ENCODE measurements at regions not wholly inside any gene's neighbourhood (a gene's known extent, or its start where the extent isn't known, plus 50 kb on each side); places are given as distances from the start of the nearest gene placed in this dataset.

DNA sequence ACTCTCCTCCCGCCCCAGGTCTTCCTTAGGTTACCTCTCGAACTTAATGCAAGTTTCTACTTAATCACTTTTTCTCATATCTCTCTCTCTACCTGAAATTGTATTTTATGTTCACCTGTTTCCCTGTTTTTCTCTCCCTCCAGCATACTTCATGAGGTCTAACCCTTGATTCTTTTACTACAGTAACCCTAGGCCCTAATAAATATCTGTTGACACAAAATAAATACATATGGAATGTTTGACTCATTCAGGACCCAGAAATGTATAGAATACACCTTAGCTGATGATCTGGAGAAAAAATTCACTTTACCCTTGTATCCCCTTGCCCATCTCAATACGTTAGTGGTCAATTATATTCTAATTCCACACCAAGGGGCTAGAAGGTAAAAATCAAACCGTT lies 250.9 kb upstream of the PTGER4 start:
- TF ChIP-seq CTCF (optimal IDR thresholded peaks at IDR 0.05 in 1 of 3, IDR thresholded peaks at IDR 0.05 in 1 of 3, conservative IDR thresholded peaks at IDR 0.05 in 1 of 3; ENCODE audit: extremely low read depth in 1 of 3, insufficient read depth in 2 of 3, low read length in 3 of 3) (no peak), EZH2 (IDR thresholded peaks at IDR 0.05; ENCODE audit: low read length) (no peak)
